GM12892 (cell line): ENCODE measurements at regions not wholly inside any gene's neighbourhood (a gene's known extent, or its start where the extent isn't known, plus 50 kb on each side); places are given as distances from the start of the nearest gene placed in this dataset.
"Not testable (repeated sequence)": the region's sequence is repeated elsewhere in the genome, so short reads cannot be mapped to it uniquely, and the experiment has no call there.

ENCODE experiments used
- POLR2A ChIP-seq: IDR thresholded peaks from 2 replicates; pipeline ENCODE4 v1.6.1; 2011; ENCODE audit warnings: low read depth, low read length, control low read depth
- POLR2AphosphoS5 ChIP-seq: IDR thresholded peaks from 2 replicates; pipeline ENCODE4 v1.6.1; 2011; ENCODE audit warnings: low read depth, low read length, control low read depth
- TAF1 ChIP-seq: IDR thresholded peaks from 2 replicates; pipeline ENCODE4 v1.6.1; 2011; ENCODE audit warnings: low read depth, mild to moderate bottlenecking, control low read depth, low read length, borderline replicate concordance

GRCh38 chr3:75444634-75445033 is 219.5 kb upstream of the FRG2C start:
- TF ChIP-seq POLR2AphosphoS5, POLR2A, TAF1: not testable (repeated sequence)
